Sigmoid colon (tissue), 4 donors: ENCODE measurements at regions not wholly inside any gene's neighbourhood (a gene's known extent, or its start where the extent isn't known, plus 50 kb on each side); places are given as distances from the start of the nearest gene placed in this dataset.

Source experiments
- EP300 ChIP-seq, 4 donors: sonication (generic); formaldehyde crosslinking; IDR thresholded peaks; one replicate each; pipeline ENCODE4 v1.6.1; 2017; ENCODE audit warnings: antibody characterized with exemption in 4 of 4
- POLR2A ChIP-seq, 2 donors: fragments of 450-650 bp; IDR thresholded peaks; one replicate each; pipeline ENCODE4 v1.6.1; 2016; ENCODE audit warnings: antibody characterized with exemption in 2 of 2, mild to moderate bottlenecking in 2 of 2, moderate library complexity in 2 of 2
- POLR2AphosphoS5 ChIP-seq, 4 donors: sonication (generic); formaldehyde crosslinking; IDR thresholded peaks; one replicate each; pipeline ENCODE4 v1.6.1; 2017; ENCODE audit warnings: antibody characterized with exemption in 4 of 4
- TF ChIP-seq, protein P1 (sequence below), 4 experiments: fragments of 450-650 bp in 3 of 4; fragments of 200-600 bp in 1 of 4; IDR thresholded peaks; one replicate each; pipeline ENCODE4 v1.5.1; 2016 to 2019; ENCODE audit warnings: antibody characterized with exemption in 4 of 4, mild to moderate bottlenecking in 3 of 4, moderate library complexity in 2 of 4

GRCh38 chr13:62115831-62116230 lies 700.2 kb upstream of the PCDH20 start:
- no peak for TF ChIP-seq POLR2A (IDR thresholded peaks at IDR 0.05)
- no peak for TF ChIP-seq POLR2AphosphoS5 (IDR thresholded peaks at IDR 0.05)
- TF ChIP-seq, protein P1, sequence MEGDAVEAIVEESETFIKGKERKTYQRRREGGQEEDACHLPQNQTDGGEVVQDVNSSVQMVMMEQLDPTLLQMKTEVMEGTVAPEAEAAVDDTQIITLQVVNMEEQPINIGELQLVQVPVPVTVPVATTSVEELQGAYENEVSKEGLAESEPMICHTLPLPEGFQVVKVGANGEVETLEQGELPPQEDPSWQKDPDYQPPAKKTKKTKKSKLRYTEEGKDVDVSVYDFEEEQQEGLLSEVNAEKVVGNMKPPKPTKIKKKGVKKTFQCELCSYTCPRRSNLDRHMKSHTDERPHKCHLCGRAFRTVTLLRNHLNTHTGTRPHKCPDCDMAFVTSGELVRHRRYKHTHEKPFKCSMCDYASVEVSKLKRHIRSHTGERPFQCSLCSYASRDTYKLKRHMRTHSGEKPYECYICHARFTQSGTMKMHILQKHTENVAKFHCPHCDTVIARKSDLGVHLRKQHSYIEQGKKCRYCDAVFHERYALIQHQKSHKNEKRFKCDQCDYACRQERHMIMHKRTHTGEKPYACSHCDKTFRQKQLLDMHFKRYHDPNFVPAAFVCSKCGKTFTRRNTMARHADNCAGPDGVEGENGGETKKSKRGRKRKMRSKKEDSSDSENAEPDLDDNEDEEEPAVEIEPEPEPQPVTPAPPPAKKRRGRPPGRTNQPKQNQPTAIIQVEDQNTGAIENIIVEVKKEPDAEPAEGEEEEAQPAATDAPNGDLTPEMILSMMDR (IDR thresholded peaks at IDR 0.05) = no peak
- TF ChIP-seq EP300 (IDR thresholded peaks at IDR 0.05) = no peak
